Pancreas (tissue), 10 donors: ENCODE measurements at regions not wholly inside any gene's neighbourhood (a gene's known extent, or its start where the extent isn't known, plus 50 kb on each side); places are given as distances from the start of the nearest gene placed in this dataset.

Experiments used
- ATAC-seq, 4 donors: fragments of 200-7000 bp; cut with Tn5 transposase; one replicate each; pipeline versions ENCODE4 v1.8.0 to v1.9.1; 2020; ENCODE audit warnings: mild to moderate bottlenecking in 4 of 4, moderate library complexity in 4 of 4
- DNase-seq, 6 donors: peaks; one replicate each; pipeline ENCODE4 v3.0.0-alpha.2; 2020
- FAIRE-seq: peaks from 2 replicates; lab custom pipeline; 2012; peaks lifted over from hg19 to GRCh38; lab: Jason Lieb, UNC
- H3K27ac ChIP-seq, 4 donors: fragments of 200-600 bp; sonication (generic); 1 replicate in 3 of 4; 2 replicates in 1 of 4; pipeline versions ENCODE4 v1.5.0 to v1.8.0; 2020
- H3K27me3 ChIP-seq, 4 donors: fragments of 200-600 bp; one replicate each; pipeline ENCODE4 v1.8.0; 2021
- H3K36me3 ChIP-seq, 3 donors: fragments of 200-600 bp; sonication (generic) in 1 of 3; one replicate each; pipeline versions ENCODE4 v1.5.0 to v1.8.0; 2020 to 2021
- H3K4me1 ChIP-seq, 3 donors: fragments of 200-600 bp; one replicate each; pipeline ENCODE4 v1.8.0; 2021
- H3K4me3 ChIP-seq, 4 donors: fragments of 200-600 bp; sonication (generic) in 2 of 4; one replicate each; pipeline versions ENCODE4 v1.5.0 to v1.8.0; 2020 to 2021
- H3K9me3 ChIP-seq, 4 donors: fragments of 200-600 bp; one replicate each; pipeline ENCODE4 v1.8.0; 2021
- WGBS, 2 donors: extraction: QIAGEN DNeasy Blood & Tissue Kit; methylation state at CpG; one replicate each; pipeline ENCODE4 v1.1.7; 2013; 5-methylcytosine and 5-hydroxymethylcytosine counted together
- intact Hi-C, 3 donors: fragments of 100-400 bp; cut with DNase I; formaldehyde crosslinking; loops; one replicate each; pipeline versions ENCODE4 v1.11.1 to v1.14.2; 2022
- TF ChIP-seq, protein P1 (sequence below), 4 donors: fragments of 200-600 bp; sonication (generic) in 3 of 4; IDR thresholded peaks; one replicate each; pipeline versions ENCODE4 v1.5.0 to v1.8.0; 2021; ENCODE audit warnings: antibody characterized with exemption in 4 of 4
- donor health status: healthy with polysubstance abuse.
- donor health status: DM: no; HTN: no; CAD: no; lungs with moderate emphysema.
- donor health status: DM: no; HTN: no; CAD: no.
- donor health status: control.
- donor health status: control.
- donor health status: Bipolar disorder and iron deficiency.
- donor health status: DM: yes; HTN: yes; CAD: no.
- donor health status: DM: no; HTN: no; CAD: no.
- donor health status: DM: no; HTN: no; CAD: no.
- donor health status: DM: yes; HTN: yes; CAD: no.

DNA sequence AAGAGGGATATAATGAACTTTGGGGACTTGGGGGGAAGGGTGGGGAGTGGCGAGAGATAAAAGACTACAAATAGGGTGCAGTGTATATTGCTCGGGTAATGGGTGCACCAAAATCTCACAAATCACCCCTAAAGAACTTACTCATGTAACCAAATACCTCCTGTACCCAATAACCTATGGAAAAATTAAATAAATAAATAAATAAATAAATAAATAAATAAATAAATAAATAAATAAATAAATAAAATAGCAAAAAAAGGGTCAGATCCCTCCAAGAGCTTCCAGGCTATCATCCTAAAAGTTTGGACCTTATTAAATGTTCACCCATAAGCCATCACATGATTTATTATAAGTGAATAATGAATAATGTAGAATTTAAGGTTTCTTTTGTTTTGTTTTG lies 636.1 kb upstream of the C16orf82 start:
- WGBS, 2 donors, result 47 to 61% methylated on average over 2 of the region's 2 CpGs
- Histone ChIP-seq H3K4me1 (no peaks in the 10 kb centered on the region), H3K4me3 (no peak overlapping the region), H3K27me3 (peaks cover 0 to 10% (median 0%) of the 10 kb centered on the region in 4 donors), H3K9me3 (no peaks in the 10 kb centered on the region), H3K36me3 (no peaks in the 10 kb centered on the region), H3K27ac (no peak overlapping the region)
- TF ChIP-seq, protein P1, sequence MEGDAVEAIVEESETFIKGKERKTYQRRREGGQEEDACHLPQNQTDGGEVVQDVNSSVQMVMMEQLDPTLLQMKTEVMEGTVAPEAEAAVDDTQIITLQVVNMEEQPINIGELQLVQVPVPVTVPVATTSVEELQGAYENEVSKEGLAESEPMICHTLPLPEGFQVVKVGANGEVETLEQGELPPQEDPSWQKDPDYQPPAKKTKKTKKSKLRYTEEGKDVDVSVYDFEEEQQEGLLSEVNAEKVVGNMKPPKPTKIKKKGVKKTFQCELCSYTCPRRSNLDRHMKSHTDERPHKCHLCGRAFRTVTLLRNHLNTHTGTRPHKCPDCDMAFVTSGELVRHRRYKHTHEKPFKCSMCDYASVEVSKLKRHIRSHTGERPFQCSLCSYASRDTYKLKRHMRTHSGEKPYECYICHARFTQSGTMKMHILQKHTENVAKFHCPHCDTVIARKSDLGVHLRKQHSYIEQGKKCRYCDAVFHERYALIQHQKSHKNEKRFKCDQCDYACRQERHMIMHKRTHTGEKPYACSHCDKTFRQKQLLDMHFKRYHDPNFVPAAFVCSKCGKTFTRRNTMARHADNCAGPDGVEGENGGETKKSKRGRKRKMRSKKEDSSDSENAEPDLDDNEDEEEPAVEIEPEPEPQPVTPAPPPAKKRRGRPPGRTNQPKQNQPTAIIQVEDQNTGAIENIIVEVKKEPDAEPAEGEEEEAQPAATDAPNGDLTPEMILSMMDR (IDR thresholded peaks at IDR 0.05), result no peak
- no peak for DNase-seq
- intact Hi-C loops, result no loop called here
- FAIRE-seq, result no peak
- ATAC-seq, result no peak

DNA sequence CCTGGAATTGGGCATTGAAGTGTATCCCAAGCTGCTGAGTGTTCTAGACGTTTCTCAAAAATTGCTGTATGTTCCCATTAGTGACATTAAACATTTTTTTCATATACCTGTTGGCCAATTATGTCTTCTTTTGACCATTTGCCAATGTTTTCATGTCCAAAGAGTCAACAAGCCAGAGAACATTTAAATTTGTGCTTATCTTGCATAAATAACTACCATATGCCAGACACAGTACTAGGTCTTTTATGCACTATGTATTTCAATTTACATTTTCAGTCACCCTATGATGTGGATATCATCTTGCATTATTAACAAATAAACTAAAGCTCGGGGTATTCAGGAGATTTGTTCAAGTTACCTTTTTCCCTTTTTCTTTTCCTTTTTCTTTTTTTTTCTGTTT lies 632.9 kb upstream of the C16orf82 start:
- Histone ChIP-seq H3K27me3 (no peaks in the 10 kb centered on the region), H3K27ac (no peak overlapping the region), H3K9me3 (no peaks in the 10 kb centered on the region), H3K4me1 (no peaks in the 10 kb centered on the region), H3K36me3 (no peaks in the 10 kb centered on the region), H3K4me3 (no peak overlapping the region)
- FAIRE-seq, result no peak
- intact Hi-C loops, result no loop called here
- WGBS, 2 donors, result 26 to 46% methylated on average over 2 of the region's 2 CpGs
- no peak for DNase-seq
- ATAC-seq, result no peak
- TF ChIP-seq, protein P1 (IDR thresholded peaks at IDR 0.05), result no peak

DNA sequence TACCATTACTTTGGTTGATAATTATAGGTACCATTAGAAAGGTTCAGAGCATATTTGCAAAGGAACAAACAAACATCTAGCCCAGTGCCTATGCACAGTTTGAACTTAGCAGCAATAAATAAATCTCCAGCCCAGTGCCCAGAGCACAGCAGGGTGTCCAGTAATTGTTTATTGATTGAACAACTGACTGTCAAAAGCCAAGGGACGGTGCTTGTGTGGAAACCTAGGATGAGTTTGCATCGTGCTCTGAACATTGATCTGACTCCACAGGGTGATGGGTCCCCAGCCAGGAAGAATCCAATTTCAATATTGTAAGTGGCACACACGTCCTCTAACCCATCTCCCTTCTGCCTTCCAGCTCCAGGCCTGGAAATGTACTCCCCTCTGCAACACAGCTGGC lies 625.5 kb upstream of the C16orf82 start:
- Histone ChIP-seq H3K36me3 (no peaks in the 10 kb centered on the region), H3K27ac (no peak overlapping the region), H3K4me1 (no peaks in the 10 kb centered on the region), H3K4me3 (no peak overlapping the region), H3K27me3 (no peaks in the 10 kb centered on the region), H3K9me3 (no peaks in the 10 kb centered on the region)
- intact Hi-C loops, result no loop called here
- no peak for FAIRE-seq
- DNase-seq, result no peak
- ATAC-seq, result no peak
- 30 to 34% methylated on average over 3 of the region's 3 CpGs for WGBS, 2 donors
- TF ChIP-seq, protein P1 (IDR thresholded peaks at IDR 0.05), result no peak

DNA sequence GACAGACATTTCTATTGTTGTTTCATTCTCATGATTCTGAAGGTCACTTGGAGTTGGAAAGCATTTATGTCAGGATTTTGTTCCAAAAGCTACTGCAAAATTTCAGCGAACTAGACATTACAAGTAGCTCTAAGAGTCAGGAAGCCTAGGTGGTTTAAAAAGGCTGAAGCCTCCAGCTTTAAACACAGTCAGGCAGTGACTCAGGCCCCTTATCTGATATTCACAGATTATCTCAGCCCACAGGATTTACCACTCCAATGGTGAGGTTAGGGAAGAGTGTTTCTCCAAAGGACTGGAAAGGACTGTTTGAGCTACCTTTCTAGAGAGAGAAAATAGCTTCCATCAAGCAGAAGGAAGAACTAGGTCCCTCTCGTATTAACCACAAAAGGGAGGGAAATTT lies 624.4 kb upstream of the C16orf82 start:
- Histone ChIP-seq H3K27me3 (no peaks in the 10 kb centered on the region), H3K4me3 (no peak overlapping the region), H3K36me3 (no peaks in the 10 kb centered on the region), H3K27ac (no peak overlapping the region), H3K4me1 (no peaks in the 10 kb centered on the region), H3K9me3 (no peaks in the 10 kb centered on the region)
- intact Hi-C loops, result no loop called here
- no peak for FAIRE-seq
- DNase-seq, result no peak
- no peak for ATAC-seq
- 62 to 66% methylated on average over 2 of the region's 2 CpGs for WGBS, 2 donors
- TF ChIP-seq, protein P1 (IDR thresholded peaks at IDR 0.05), result no peak

DNA sequence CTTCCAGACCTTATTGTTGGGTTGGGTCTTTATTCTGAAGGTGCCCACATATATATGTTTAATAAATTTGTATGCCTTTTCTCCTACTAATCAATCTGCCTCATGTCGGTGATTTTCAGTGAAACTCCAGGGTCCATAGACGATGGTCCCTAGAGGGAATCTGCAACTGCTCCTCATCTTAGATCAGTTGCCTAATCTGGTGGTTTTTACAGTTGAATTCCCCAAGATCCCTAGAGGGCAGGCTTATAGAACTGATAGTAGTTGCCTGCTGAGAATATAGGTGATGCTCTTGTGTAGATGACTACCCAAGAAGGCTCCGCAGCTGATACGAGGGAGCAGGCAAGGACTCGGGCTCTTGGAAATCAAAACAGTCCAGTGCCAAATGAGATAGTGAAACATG lies 619.2 kb upstream of the C16orf82 start:
- Histone ChIP-seq H3K4me1 (no peaks in the 10 kb centered on the region), H3K9me3 (no peaks in the 10 kb centered on the region), H3K27me3 (no peaks in the 10 kb centered on the region), H3K36me3 (no peaks in the 10 kb centered on the region), H3K4me3 (no peak overlapping the region), H3K27ac (no peak overlapping the region)
- 63 to 71% methylated on average over 5 of the region's 5 CpGs for WGBS, 2 donors
- intact Hi-C loops, result no loop called here
- ATAC-seq (no peak), FAIRE-seq (no peak), DNase-seq (no peak)
- TF ChIP-seq, protein P1 (IDR thresholded peaks at IDR 0.05), result no peak
